ENCODE measurements at regions not wholly inside any gene's neighbourhood (a gene's known extent, or its start where the extent isn't known, plus 50 kb on each side); places are given as distances from the start of the nearest gene placed in this dataset.

DNA sequence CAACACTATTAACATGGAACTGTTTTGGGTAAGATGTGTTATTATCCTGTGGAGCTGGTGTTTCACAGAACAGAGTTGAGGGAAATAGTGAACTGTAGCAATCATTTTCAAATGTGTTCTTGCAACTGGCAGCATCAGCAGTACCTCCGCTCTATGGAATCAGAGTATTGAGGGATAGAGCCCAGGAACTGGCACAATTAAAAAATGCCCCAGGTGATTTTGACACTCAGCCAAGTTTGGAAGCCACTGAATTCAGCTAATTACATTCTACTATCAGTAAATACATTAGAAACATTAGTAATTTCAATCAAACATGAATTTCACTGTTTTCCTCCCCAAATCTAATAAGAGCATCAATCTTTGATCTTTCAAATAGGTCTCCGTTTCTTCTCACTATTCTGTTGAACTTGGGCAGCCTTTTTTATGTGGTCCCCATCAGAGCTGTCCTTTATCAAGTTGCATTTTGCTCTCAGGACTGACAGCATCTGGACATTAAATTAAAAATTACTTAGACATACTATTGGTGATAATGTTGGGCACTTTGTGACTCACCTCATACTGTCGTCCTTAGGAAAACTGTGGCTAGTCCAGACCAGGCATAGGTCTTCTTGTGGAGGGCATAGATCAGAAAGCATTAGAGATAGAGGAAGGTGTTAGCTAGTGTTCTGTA, 251.5 kb downstream of the DHX35 start:
- TF ChIP-seq, protein P1, sequence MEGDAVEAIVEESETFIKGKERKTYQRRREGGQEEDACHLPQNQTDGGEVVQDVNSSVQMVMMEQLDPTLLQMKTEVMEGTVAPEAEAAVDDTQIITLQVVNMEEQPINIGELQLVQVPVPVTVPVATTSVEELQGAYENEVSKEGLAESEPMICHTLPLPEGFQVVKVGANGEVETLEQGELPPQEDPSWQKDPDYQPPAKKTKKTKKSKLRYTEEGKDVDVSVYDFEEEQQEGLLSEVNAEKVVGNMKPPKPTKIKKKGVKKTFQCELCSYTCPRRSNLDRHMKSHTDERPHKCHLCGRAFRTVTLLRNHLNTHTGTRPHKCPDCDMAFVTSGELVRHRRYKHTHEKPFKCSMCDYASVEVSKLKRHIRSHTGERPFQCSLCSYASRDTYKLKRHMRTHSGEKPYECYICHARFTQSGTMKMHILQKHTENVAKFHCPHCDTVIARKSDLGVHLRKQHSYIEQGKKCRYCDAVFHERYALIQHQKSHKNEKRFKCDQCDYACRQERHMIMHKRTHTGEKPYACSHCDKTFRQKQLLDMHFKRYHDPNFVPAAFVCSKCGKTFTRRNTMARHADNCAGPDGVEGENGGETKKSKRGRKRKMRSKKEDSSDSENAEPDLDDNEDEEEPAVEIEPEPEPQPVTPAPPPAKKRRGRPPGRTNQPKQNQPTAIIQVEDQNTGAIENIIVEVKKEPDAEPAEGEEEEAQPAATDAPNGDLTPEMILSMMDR (IDR thresholded peaks at IDR 0.05; ENCODE audit: low read depth, low read length): no peak
- no peak for TF ChIP-seq EZH2phosphoT487 (IDR thresholded peaks at IDR 0.05; ENCODE audit: low read depth)
